Suprapubic skin (tissue), 3 donors: ENCODE measurements at regions not wholly inside any gene's neighbourhood (a gene's known extent, or its start where the extent isn't known, plus 50 kb on each side); places are given as distances from the start of the nearest gene placed in this dataset.

Experiments
- EP300 ChIP-seq: sonication (generic); formaldehyde crosslinking; IDR thresholded peaks from one replicate; pipeline ENCODE4 v1.6.1; 2017; ENCODE audit warnings: antibody characterized with exemption
- POLR2A ChIP-seq, 2 donors: fragments of 450-650 bp; IDR thresholded peaks; one replicate each; pipeline ENCODE4 v1.6.1; 2017; ENCODE audit warnings: antibody characterized with exemption in 2 of 2, mild to moderate bottlenecking in 2 of 2, moderate library complexity in 2 of 2
- TF ChIP-seq, protein P1 (sequence below), 2 donors: fragments of 200-600 bp in 1 of 2; fragments of 450-650 bp in 1 of 2; sonication (generic) in 1 of 2; IDR thresholded peaks; one replicate each; pipeline ENCODE4 v1.5.1; 2016 to 2019; ENCODE audit warnings: antibody characterized with exemption in 2 of 2, mild to moderate bottlenecking in 1 of 2, moderate library complexity in 1 of 2

DNA sequence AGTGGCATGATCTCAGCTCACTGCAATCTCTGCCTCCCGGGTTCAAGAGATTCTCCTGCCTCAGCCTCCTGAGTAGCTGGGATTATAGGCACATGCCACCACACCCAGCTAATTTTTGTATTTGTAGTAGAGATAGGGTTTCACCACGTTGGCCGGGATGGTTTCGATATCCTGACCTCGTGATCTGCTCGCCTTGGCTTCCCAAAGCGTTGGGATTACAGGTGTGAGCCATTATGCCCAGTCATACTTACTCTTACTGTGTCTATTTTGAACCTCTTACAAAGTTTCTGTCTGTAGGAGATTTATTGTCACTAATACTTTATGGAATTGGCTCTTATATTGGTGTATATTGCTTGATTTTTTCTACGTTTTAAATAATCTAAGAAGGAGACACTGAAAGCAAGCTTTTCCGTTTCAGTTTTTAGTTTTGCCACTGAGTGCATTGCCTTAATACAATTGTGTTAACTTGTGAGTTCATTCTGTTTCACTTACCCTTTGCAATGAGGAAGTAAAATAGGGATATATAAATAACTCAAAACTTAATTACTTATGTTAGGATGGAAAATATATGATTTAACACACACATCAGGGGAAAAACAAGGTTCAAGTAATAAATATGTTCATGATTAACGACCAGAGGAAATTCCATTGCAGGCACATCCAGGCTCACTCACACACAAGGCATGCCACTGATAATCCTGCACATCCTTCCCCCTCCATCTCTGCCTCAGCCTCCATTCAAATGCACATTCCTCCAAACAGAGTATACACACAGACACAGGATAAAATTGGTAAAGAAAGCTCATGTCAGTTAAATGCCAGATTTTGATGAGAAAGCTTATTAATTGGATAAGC lies 279.3 kb upstream of the RASGRP1 start:
- TF ChIP-seq POLR2A (IDR thresholded peaks at IDR 0.05) (no peak), EP300 (no peak)
- TF ChIP-seq, protein P1, sequence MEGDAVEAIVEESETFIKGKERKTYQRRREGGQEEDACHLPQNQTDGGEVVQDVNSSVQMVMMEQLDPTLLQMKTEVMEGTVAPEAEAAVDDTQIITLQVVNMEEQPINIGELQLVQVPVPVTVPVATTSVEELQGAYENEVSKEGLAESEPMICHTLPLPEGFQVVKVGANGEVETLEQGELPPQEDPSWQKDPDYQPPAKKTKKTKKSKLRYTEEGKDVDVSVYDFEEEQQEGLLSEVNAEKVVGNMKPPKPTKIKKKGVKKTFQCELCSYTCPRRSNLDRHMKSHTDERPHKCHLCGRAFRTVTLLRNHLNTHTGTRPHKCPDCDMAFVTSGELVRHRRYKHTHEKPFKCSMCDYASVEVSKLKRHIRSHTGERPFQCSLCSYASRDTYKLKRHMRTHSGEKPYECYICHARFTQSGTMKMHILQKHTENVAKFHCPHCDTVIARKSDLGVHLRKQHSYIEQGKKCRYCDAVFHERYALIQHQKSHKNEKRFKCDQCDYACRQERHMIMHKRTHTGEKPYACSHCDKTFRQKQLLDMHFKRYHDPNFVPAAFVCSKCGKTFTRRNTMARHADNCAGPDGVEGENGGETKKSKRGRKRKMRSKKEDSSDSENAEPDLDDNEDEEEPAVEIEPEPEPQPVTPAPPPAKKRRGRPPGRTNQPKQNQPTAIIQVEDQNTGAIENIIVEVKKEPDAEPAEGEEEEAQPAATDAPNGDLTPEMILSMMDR (IDR thresholded peaks at IDR 0.05) = no peak
